Muscle of arm (tissue), 1 donor: ENCODE measurements at regions not wholly inside any gene's neighbourhood (a gene's known extent, or its start where the extent isn't known, plus 50 kb on each side); places are given as distances from the start of the nearest gene placed in this dataset.
"Not testable (repeated sequence)": the region's sequence is repeated elsewhere in the genome, so short reads cannot be mapped to it uniquely, and the experiment has no call there.

Source experiments
- DNase-seq: peaks from one replicate; pipeline ENCODE4 v3.0.0-alpha.2; 2013

DNA sequence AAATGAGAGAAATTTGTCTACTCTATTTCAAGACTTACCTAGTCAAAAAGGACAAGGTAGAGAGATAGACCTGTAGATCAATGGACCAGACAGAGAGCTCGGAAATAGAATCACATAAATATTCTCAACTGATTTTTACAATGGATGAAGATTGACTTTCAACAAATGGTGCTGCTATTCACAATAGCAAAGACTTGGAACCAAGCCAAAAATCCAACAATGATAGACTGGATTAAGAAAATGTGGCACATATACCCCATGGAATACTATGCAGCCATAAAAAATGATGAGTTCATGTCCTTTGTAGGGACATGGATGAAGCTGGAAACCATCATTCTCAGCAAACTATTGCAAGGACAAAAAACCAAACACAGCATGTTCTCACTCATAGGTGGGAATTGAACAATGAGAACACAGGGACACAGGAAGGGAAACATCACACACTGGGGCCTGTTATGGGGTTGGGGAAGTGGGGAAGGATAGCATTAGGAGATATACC is 1128.2 kb downstream of the UQCRFS1 start:
- DNase-seq: not testable (repeated sequence)

DNA sequence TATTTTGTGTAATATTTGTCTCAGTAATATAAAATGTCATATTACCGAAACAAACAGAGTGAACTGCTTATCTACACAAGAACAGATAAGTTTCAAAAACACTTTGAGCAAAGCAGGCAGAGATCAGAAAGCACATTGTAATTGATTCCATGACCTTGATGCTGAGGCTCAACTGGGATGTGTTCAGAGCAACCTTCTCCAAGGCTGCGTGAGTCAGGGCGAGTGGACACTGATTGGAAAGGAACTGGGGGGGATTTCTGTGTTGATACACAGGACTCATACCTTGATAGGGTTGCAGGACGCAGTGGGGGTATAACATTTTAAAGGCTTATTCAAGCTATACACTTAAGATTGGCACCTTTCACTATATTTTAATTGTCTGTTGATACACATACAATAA is 1136.3 kb downstream of the UQCRFS1 start:
- no peak for DNase-seq

GRCh38 chr19:28075229-28075628 is 1137.7 kb downstream of the UQCRFS1 start:
- no peak for DNase-seq

DNA sequence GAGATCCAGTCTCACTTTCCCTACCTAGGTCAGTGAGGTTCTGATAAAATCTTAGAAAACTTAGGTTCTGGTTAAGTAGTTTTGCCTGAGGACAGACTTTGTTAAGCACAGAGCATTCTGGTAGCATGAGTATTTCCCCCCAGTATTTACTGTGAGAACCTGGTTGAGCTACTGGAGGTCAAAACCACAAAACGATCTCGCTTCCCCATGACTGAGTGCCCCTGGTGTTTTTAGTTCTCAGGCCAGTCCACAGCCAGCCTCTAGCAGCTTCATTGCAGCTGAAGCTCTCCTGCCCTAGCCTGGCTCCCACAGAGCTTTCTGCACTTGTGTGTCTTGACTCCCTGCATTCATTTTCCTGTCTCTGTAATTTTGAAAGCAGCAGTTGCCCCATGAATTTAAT is 1138.2 kb downstream of the UQCRFS1 start:
- DNase-seq: no peak

DNA sequence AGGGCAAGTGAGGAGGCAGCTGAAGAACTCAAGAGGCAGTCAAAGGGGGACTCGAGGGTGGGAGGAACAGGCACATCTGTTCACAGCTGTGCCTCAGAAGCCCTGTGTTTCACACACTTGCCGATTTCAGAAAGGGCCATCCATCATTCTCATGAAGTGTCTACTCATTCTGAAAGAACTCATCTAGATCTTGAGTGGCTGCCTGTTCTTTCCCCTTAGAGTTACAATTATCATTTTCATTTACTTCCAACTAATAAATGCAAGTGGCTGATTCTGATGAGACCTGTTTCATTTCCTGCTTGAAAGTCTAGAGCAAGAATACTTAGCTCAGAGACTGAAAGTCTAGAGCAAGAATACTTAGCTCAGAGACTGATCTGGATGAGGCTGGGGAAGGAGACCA is 1145.1 kb downstream of the UQCRFS1 start:
- no peak for DNase-seq

- DNase-seq: no peak
These were observed 1146.0 kb downstream of the UQCRFS1 start for GRCh38 chr19:28066988-28067387.

- no peak for DNase-seq
These were observed 1146.8 kb downstream of the UQCRFS1 start for GRCh38 chr19:28066161-28066560.

GRCh38 chr19:28065026-28065425 is 1147.9 kb downstream of the UQCRFS1 start:
- no peak for DNase-seq

- no peak for DNase-seq
These were observed 1149.2 kb downstream of the UQCRFS1 start for GRCh38 chr19:28063702-28064101.

GRCh38 chr19:28061111-28061510 is 1151.8 kb downstream of the UQCRFS1 start:
- no peak for DNase-seq

GRCh38 chr19:28057026-28057425 is 1155.9 kb downstream of the UQCRFS1 start:
- not testable (repeated sequence) for DNase-seq

GRCh38 chr19:28051047-28051446 is 1161.9 kb downstream of the UQCRFS1 start:
- no peak for DNase-seq

DNA sequence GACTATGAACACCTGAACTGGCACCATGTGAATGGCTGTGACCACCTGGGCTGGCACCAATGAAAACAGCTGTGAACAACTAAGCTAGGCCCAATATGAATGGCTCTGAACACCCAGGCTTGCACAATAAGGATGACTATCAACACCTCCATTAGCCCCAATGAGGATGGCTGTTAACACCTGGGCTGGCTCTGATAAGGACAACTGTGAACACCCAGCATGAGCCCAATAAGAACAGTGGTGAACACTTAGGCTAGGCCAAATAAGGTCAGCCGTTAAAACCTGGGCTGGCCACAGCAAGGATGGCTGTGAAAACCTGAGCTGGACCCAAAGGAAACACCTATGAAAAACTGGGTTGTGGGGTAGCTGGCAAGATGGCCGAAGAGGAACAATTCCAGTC is 1163.1 kb downstream of the UQCRFS1 start:
- no peak for DNase-seq

GRCh38 chr19:28046932-28047331 is 1166.0 kb downstream of the UQCRFS1 start:
- no peak for DNase-seq

DNA sequence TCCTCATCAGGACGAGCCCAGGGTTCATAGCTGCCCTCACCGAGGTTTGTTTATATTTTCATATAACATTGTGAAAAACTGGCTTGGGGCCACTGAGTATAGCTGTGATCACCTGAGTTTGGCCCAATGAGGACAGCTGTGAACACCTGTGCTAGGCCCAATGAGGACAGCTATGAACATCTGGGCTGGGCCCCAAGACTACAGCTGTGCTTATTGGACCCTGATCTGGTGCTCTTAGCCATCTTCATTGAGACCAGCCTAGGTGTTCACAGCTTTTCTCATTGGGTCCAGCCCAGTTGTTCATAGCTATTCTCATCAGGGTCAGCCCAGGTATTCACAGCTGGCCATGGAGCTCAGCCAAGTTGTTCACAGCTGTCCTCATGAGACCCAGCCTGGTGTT is 1167.3 kb downstream of the UQCRFS1 start:
- no peak for DNase-seq

DNA sequence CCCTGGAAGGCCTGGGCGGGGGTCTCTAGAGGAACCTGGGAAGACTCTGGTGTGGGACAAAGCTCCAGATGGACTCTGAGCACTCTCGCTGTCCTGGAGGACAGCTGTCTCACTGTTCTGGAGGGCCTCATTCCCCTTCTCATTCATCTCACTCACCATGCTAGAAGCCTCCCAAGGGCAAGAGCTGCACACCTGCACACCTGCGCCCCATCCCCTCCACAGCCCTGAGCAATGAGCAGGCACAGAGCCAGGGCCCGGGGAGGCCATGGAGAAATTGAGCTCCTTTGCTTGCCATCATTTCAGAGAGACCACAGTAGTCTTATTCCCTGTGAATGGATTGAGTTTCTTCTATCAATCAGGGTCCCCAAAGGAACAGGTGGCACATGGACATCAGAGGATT is 1168.5 kb downstream of the UQCRFS1 start:
- DNase-seq: no peak

DNA sequence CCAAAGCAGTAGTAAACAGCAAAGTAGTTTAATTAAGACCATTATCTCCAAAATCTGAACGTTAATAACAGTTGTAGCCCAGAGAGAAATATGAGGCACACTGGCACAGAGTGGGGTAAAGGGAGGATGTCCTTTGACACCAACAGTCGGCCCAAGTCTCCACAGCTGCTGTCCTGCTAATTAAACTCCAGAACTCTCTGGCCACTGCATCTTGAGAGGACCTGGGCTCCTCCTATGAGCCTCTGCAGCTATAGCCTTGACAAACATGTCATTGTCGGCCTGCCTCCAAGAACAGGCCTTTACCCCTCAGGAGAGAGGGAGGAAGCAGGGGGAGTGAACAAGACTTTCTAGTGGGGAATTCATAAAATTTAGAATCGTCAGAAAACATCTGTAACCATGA is 1170.4 kb downstream of the UQCRFS1 start:
- DNase-seq: no peak

GRCh38 chr19:28039677-28040381 is 1173.1 kb downstream of the UQCRFS1 start:
- DNase-seq: no peak

- DNase-seq: no peak
These were observed 1175.8 kb downstream of the UQCRFS1 start for GRCh38 chr19:28037186-28037585.

DNA sequence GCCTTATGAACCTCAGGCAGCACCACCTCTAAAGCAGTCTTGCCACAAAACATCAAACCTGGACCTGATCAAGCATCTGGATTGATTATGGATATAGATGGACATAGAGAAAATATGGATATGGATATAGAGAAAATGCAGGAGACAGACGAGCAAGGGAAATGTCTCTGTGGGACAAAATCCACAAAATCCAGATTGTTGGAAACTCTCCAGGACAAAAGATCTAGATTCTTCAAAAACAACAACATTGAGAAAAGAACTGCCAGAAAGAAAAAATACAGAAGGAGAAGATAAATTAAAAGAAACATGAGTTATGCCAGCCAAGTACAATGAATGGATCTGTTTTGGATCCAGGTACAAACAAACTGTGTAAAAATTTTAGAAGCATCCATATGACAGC is 1176.5 kb downstream of the UQCRFS1 start:
- no peak for DNase-seq

DNA sequence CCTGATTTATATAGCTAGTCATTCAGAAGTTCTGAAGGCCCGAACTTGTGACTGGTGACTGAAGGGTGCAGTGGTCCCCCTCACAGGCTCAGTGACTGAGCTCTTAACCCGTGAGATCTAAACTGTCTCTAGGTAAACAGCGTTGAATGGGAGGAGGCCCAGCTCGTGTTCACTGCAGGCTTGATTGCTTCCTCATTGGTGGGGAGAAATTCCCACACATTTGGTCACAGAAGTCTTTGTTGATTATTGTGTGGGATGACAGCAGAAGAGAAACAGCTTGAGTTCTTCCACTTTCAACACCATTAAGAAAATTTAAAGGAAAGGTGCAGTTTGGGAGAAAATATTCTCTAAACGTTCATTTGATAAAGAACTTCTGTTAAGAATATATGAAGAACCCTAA is 1178.0 kb downstream of the UQCRFS1 start:
- DNase-seq: no peak

DNA sequence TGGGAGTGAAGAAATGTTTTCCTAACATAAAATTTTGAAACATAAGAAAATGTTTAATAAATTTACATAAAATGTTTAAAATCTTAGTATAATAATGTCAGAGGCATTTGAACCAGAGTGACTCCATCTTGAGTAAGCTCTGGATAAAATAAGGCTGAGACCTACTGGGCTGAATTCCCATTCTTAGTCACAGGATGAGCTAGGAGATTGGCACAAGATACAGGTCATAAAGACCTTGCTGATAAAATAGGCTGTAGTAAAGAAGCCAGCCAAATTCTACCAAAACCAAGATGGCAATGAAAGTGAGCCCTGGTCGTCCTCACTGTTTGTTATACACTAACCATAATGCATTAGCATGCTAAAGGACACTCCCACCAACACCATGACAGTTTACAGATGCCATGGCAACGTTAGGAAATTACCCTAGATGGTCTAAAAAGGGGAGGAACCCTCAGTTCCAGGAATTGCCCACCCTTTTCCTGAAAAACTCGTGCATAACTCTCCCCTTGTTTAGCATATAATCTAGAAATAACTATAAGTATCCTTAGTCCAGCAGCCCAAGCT is 1184.0 kb downstream of the UQCRFS1 start:
- no peak for DNase-seq

GRCh38 chr19:28027116-28027515 is 1185.8 kb downstream of the UQCRFS1 start:
- no peak for DNase-seq

GRCh38 chr19:28026636-28027035 is 1186.3 kb downstream of the UQCRFS1 start:
- no peak for DNase-seq
